Retinal pigment epithelial cell (primary cell): ENCODE measurements at regions not wholly inside any gene's neighbourhood (a gene's known extent, or its start where the extent isn't known, plus 50 kb on each side); places are given as distances from the start of the nearest gene placed in this dataset.

Experiments used
- DNase-seq: peaks from one replicate; pipeline ENCODE4 v3.0.0-alpha.2; 2010; ENCODE audit warnings: low read depth
- H3K4me3 ChIP-seq: 2 replicates; pipeline ENCODE4 v1.5.1; 2011; ENCODE audit warnings: mild to moderate bottlenecking, low read length, control low read depth, moderate library complexity
- CTCF ChIP-seq: conservative IDR thresholded peaks from 2 replicates; pipeline ENCODE4 v1.5.1; 2011; ENCODE audit warnings: low read depth, low read length, control low read depth, inconsistent platforms

DNA sequence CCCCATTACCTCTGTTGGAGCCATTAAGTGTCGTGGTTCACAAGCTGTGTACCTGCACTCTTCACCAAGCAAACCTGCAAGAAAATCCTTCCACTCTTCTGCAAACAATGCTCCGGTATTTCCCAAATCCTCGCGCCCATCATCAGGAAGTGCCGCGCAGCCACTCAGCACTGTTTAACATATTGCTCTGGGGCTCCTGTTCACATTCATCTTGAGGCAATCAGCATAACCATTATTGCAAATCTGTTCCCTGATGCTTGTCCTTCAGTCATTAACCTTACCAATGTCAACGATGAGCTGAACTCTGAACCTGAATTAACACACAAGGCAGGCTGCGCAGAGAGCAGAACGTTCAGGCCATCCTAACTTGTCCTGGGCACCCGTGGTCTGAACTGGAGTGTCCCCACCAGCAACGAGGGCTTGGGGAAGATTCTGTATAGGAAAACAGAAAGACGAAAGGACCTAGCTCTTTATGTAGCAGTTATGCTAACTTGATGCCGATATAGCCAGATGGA, 751.4 kb upstream of the AUTS2 start:
- no peak for DNase-seq
- TF ChIP-seq CTCF, result no peak

GRCh38 chr7:68853254-68853653, 745.0 kb upstream of the AUTS2 start:
- no peak overlapping the region for H3K4me3 ChIP-seq
- DNase-seq, result no peak
- no peak for TF ChIP-seq CTCF

More for the DNA sequence above, 751.4 kb upstream of the AUTS2 start:
- no peak overlapping the region for H3K4me3 ChIP-seq

DNA sequence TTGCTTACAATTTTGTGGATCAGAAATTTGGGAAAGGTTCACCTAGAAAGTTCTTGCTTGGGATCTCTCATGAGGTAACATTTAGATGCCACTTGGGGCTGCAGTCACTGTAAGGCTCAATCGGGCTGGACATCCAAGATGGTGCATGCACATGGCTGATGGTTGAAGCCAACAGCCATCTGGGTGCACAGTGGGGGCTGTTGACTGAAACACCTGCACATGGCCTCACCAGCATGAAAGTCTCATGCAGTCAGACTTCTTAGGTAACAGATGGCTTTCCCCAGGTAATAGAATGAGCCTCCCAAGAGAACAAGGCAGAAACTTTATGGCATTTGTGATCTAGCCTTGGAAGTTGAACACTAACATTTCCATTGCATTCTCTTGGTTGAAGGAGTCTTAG, 740.7 kb upstream of the AUTS2 start:
- DNase-seq, result no peak
- no peak overlapping the region for H3K4me3 ChIP-seq
- TF ChIP-seq CTCF, result no peak

DNA sequence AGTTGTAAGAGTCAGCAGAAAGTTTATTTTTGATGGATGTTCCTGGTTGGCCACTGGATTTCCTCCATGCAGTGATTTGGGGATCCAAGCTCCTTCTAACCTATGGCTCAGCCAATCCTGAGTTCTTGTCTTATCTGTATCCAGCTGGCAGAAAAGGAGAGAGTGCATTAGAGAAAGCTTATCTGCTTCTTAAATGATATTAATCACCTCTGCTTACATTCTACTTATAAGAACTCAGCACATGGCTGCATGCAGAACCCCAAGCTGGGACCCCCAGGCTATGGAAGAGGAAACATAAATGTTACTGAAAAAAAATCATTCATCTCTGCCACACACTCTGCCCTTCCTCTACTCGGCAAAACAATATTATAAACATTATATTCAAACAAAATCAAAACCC, 739.8 kb upstream of the AUTS2 start:
- H3K4me3 ChIP-seq, result no peak overlapping the region
- TF ChIP-seq CTCF, result no peak
- DNase-seq, result no peak

DNA sequence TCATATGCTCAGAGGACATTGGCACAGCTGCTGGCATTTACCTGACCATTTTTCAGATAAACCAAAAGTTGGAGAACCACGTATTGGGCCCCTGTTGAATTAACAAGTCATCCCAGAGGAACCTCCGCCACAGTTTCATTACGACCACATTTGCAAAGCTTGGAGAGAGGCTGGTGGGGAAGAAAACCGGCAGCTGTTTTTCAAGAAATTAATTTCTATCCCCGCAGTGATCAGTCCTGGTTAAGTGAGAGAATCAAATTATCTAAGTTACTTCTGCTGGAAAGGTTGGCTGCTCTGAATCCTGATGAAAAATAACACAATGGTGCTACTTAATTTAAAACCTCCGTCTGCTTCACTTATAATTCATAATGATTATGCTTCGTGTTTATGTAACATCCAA, 737.1 kb upstream of the AUTS2 start:
- no peak for DNase-seq
- TF ChIP-seq CTCF, result no peak
- H3K4me3 ChIP-seq, result no peak overlapping the region

- no peak for DNase-seq
- H3K4me3 ChIP-seq, result no peak overlapping the region
- TF ChIP-seq CTCF, result no peak
These were observed 736.0 kb upstream of the AUTS2 start for GRCh38 chr7:68862261-68862660.

- H3K4me3 ChIP-seq, result no peak overlapping the region
- TF ChIP-seq CTCF, result no peak
- DNase-seq, result no peak
These were observed 735.5 kb upstream of the AUTS2 start for GRCh38 chr7:68862736-68863135.
